Lower leg skin (tissue), 4 donors: ENCODE measurements at regions not wholly inside any gene's neighbourhood (a gene's known extent, or its start where the extent isn't known, plus 50 kb on each side); places are given as distances from the start of the nearest gene placed in this dataset.

Experiments
- DNase-seq, 2 donors: peaks; one replicate each; pipeline ENCODE4 v3.0.0-alpha.2; 2019; ENCODE audit warnings: low spot score in 2 of 2
- H3K4me3 ChIP-seq: fragments of 200-600 bp; sonication (generic); 2 replicates; pipeline ENCODE4 v1.5.1; 2017; ENCODE audit warnings: mild to moderate bottlenecking, low read depth; ENCODE audit not compliant: poor library complexity, severe bottlenecking
- POLR2A ChIP-seq, 2 donors: fragments of 450-650 bp; IDR thresholded peaks; one replicate each; pipeline ENCODE4 v1.6.1; 2016 to 2017; ENCODE audit warnings: antibody characterized with exemption in 2 of 2, mild to moderate bottlenecking in 1 of 2, moderate library complexity in 1 of 2
- WGBS, 2 donors: methylation state at CpG; one replicate each; pipeline ENCODE4 v1.1.5; 2018; 5-methylcytosine and 5-hydroxymethylcytosine counted together
- intact Hi-C: fragments of 100-400 bp; cut with DNase I; formaldehyde crosslinking; loops from one replicate; pipeline ENCODE4 v1.15.0; 2023; ENCODE audit warnings: low total_unique reads
- TF ChIP-seq, protein P1 (sequence below), 3 donors: fragments of 450-650 bp; IDR thresholded peaks; one replicate each; pipeline ENCODE4 v1.5.1; 2016; ENCODE audit warnings: antibody characterized with exemption in 3 of 3, mild to moderate bottlenecking in 3 of 3, moderate library complexity in 2 of 3

DNA sequence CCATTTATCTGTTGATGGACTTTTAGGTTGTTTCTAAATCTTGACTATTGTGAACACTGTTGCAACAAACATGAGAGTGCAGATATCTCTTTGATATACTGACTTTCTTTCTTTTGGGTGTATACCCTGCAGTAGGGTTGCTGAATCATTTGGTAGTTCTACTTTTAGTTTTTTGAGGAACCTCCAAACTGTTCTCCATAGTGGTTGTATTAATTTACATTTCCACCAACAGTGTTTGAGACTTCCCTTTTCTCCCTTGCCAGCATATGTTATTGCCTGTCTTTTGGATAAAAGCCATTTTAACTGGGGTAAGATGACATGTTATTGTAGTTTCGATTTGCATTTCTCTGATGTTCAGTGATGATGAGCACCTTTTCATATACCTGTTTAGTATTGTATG is 330.0 kb downstream of the DDX10 start:
- 39 to 45% methylated on average over 1 of the region's 1 CpG for WGBS, 2 donors
- no peak for DNase-seq
- TF ChIP-seq, protein P1, sequence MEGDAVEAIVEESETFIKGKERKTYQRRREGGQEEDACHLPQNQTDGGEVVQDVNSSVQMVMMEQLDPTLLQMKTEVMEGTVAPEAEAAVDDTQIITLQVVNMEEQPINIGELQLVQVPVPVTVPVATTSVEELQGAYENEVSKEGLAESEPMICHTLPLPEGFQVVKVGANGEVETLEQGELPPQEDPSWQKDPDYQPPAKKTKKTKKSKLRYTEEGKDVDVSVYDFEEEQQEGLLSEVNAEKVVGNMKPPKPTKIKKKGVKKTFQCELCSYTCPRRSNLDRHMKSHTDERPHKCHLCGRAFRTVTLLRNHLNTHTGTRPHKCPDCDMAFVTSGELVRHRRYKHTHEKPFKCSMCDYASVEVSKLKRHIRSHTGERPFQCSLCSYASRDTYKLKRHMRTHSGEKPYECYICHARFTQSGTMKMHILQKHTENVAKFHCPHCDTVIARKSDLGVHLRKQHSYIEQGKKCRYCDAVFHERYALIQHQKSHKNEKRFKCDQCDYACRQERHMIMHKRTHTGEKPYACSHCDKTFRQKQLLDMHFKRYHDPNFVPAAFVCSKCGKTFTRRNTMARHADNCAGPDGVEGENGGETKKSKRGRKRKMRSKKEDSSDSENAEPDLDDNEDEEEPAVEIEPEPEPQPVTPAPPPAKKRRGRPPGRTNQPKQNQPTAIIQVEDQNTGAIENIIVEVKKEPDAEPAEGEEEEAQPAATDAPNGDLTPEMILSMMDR (IDR thresholded peaks at IDR 0.05) = no peak
- no peak for TF ChIP-seq POLR2A (IDR thresholded peaks at IDR 0.05)
- intact Hi-C loops = no loop called here
- H3K4me3 ChIP-seq = no peak overlapping the region

DNA sequence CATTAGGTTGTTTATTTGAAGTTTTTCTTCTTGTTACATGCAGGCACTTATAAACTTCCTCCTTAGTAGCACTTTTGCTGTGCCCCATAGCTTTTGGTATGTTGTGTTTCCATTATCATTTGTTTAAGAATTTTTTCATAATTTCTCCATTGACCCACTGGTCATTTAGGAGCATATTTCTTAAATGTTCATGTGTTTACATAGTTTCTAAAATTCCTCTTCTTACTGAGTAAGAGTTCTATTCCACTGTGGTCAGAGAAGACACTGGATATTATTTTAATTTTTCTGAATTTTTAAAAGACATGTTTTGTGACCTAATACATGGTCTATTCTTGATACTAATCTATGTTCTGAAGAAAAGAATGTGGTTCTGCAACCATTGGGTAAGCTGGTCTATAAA is 333.0 kb downstream of the DDX10 start:
- H3K4me3 ChIP-seq = no peak overlapping the region
- intact Hi-C loops = no loop called here
- no peak for TF ChIP-seq POLR2A (IDR thresholded peaks at IDR 0.05)
- TF ChIP-seq, protein P1 (IDR thresholded peaks at IDR 0.05) = no peak
- no peak for DNase-seq

DNA sequence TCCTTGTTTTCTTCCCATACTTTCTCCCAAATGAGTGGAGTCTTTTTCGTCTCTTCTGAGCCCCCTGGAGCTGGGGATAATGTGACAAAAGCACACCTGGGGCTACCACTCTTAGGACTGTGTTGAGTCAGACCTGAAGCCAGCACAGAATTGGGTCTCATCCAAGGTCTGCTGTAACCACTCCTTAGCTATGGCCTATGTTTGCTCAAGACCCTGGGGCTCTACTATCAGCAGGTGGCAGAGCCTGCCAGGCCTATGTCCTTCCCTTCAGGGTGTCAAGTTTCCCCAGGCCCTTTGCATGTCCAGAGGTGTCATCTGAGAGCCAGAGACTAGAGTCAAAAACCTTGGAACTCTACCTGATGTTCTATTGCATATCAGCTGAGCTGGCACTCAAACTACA is 335.7 kb downstream of the DDX10 start:
- no peak overlapping the region for H3K4me3 ChIP-seq
- no peak for TF ChIP-seq POLR2A (IDR thresholded peaks at IDR 0.05)
- TF ChIP-seq, protein P1 (IDR thresholded peaks at IDR 0.05) = no peak
- WGBS, 2 donors = 67% methylated on average over 1 of the region's 1 CpG
- intact Hi-C loops = no loop called here
- no peak for DNase-seq

DNA sequence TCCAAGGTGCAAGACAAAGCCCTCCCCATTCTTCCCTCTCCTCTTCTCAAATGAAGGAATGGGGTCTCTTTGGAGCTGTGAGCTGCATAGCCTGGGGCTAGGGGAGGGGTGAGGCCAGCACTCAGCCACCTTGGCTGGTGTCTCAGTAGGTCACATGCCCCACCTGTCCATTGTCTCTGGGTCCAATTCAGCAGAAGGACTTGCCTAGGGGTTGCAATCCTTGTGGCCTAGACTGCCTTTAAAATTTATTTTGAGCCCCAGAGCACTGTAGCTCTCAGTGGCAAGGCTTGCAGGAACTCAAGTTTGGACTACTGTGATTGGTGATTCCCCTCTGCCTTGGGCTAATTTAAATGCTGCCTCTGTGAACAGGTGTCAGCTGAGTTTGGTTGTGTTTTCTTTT is 336.7 kb downstream of the DDX10 start:
- TF ChIP-seq, protein P1 (IDR thresholded peaks at IDR 0.05) = no peak
- no peak for TF ChIP-seq POLR2A (IDR thresholded peaks at IDR 0.05)
- no peak for DNase-seq
- intact Hi-C loops = no loop called here
- H3K4me3 ChIP-seq = no peak overlapping the region

DNA sequence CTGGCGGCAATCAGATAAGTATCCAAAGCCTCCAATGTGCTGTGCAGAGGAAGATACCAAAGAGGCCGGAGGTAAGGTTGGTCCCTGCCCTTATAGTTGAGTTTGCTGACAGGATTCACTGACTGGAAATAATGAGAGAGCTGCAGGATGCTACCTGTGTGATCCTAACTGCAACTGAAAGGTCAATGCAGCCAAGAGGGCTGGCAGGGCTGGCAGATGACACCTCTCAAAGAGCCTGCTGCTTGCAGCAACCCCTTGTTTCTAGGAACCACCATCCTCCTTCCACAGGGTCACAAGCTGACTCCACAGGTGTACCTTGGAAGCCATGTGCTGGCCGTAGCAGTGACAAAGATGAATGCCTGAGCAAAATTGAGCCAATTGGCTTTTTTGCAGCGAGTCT is 348.1 kb downstream of the DDX10 start:
- 82 to 89% methylated on average over 4 of the region's 4 CpGs for WGBS, 2 donors
- DNase-seq = no peak
- intact Hi-C loops = no loop called here
- H3K4me3 ChIP-seq = no peak overlapping the region
- no peak for TF ChIP-seq POLR2A (IDR thresholded peaks at IDR 0.05)
- TF ChIP-seq, protein P1 (IDR thresholded peaks at IDR 0.05) = no peak

DNA sequence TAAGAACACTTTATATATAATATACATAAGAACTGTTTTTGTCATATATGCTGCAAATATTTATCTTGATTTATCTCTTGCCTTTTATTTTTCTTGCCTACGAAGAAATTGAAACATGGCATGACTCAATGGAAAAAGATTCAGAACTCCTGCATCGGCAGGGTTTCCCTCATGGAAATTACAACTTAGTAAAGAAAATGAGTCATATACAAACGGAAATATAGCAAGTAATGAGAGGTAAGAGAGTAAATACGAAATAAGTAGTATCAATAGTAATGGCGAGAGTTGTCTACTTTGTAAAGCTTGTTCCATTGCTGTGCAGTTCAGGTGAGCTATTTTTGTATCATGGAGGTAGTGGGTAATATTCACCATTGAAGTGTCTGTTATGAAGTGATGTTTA is 350.4 kb downstream of the DDX10 start:
- no peak for DNase-seq
- WGBS, 2 donors = 57 to 68% methylated on average over 5 of the region's 5 CpGs
- intact Hi-C loops = no loop called here
- no peak overlapping the region for H3K4me3 ChIP-seq
- TF ChIP-seq POLR2A (IDR thresholded peaks at IDR 0.05) = no peak
